ENCODE measurements at regions not wholly inside any gene's neighbourhood (a gene's known extent, or its start where the extent isn't known, plus 50 kb on each side); places are given as distances from the start of the nearest gene placed in this dataset.
"Not testable (repeated sequence)": the region's sequence is repeated elsewhere in the genome, so short reads cannot be mapped to it uniquely, and the experiment has no call there.

DNA sequence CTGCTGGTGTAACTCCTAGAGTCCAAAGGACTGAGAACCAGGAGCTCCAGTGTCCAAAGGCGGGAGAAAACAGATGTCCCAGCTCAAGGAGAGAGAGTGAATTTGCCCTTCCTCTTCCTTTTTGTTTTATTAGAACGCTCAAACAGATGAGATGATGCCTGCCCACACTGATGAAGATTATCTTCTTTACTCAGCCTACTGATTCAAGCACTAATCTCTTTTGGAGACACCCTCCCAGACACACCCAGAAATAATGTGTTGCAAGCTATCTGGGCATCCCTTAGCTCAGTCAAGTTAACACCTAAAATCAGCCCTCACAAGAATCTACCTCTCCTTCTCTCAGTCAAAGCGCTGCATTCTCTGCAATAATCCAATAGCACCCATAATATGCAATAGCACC is 78.2 kb upstream of the BCL2L14 start:
- DNase-seq, result no peak
- TF ChIP-seq POLR2A (IDR thresholded peaks at IDR 0.05; ENCODE audit: low read length), result no peak
- TF ChIP-seq GATA1 (IDR thresholded peaks at IDR 0.05; ENCODE audit: low read depth, low read length), result no peak

DNA sequence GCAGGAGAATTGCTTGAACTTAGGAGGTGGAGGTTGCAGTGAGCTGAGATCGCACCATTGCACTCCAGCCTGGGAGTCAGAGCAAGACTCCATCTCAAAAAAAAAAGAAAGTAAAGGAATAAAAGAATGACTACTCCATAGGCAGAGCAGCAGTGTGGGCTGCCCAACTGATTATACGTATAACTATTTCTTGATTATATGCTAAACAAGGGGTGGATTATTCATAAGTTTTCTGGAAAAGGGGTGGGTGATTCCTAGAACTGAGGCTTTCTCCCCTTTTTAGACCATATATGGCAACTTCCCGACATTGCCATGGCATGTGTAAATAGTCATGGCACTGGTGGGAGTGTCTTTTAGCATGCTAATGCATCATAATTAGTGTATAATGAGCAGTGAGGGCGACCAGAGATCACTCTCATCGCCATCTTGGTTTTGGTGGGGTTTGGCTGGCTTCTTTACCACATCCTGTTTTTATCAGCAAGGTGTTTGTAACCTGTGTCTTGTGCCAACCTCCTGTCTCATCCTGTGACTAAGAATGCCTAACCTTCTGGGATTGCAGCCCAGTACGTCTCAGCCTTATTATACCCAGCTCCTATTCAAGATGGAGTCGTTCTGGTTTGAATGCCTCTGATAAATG is 72.3 kb upstream of the BCL2L14 start:
- not testable (repeated sequence) for DNase-seq

GRCh38 chr12:11998944-11999315 is 71.8 kb upstream of the BCL2L14 start:
- DNase-seq, result no peak
- TF ChIP-seq GATA1 (IDR thresholded peaks at IDR 0.05; ENCODE audit: low read depth, low read length) (no peak), POLR2A (IDR thresholded peaks at IDR 0.05; ENCODE audit: low read length) (no peak)

DNA sequence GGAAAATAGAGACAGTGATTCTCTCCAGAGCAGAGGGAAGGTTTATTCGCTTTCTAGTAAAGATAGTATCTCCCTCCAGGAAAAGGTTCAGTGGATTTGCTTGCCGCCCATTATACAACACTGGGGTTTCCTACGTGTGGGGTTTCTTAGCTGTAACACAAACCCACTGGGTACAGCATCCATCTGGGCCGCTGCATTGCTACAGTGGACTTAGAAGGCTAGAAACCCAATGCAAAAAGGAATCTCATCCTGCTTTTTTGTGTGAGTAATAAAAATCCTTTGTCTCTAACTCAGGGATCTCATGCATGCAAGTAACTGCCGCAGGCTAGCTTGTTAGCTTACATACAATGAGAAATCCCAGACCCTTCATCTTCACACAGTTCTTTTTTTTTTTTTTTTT is 67.1 kb upstream of the BCL2L14 start:
- TF ChIP-seq POLR2A (IDR thresholded peaks at IDR 0.05; ENCODE audit: low read length) (no peak), GATA1 (IDR thresholded peaks at IDR 0.05; ENCODE audit: low read depth, low read length) (no peak)
- no peak for DNase-seq

DNA sequence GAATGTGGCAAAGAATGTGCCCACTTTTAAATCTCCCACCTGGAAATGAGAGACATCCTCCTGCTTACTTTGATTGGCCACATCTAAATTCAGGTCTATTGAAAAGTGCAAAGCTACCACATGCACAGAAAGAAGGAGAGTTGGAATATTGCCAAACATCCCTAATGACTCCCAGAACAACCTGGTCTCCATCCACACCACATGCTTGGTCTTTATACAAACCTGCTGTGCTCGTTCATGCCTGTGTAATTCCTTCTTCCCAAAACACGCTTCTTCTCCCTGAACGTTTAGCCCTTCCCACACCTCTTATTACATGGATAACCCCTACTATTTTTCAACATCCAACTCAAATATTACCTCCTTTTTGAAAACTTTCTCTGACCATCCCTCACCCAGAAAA is 66.2 kb upstream of the BCL2L14 start:
- DNase-seq, result no peak
- TF ChIP-seq GATA1 (IDR thresholded peaks at IDR 0.05; ENCODE audit: low read depth, low read length), result no peak
- TF ChIP-seq POLR2A (IDR thresholded peaks at IDR 0.05; ENCODE audit: low read length), result no peak

- TF ChIP-seq POLR2A (IDR thresholded peaks at IDR 0.05; ENCODE audit: low read length) (no peak), GATA1 (IDR thresholded peaks at IDR 0.05; ENCODE audit: low read depth, low read length) (no peak)
- no peak for DNase-seq
Measured at GRCh38 chr12:12007001-12007712, 63.6 kb upstream of the BCL2L14 start.

DNA sequence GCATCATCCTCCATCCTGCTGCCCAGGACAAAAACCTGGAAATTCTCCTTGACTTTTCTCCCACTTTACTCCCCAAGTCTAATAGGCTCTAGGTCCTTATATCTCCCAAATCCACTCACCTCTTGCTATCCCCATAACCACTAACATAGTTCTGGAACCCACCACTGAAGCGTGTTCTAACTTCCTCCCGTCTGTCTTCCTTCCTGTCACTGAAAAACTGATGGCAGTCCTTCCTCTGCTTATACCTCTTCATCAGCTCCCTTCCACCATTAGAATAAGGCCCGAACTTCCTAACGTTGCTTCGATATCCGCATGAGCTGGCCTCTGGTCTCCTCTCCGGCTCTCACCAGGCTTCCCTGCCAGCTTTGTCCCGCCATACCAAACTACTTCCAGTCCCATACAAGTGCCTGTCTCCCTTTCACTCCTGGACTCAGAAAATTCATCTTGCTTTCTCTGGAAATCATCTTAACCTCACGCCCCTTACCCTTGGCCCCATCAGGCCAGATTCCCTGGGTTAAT is 63.0 kb upstream of the BCL2L14 start:
- TF ChIP-seq GATA1 (IDR thresholded peaks at IDR 0.05; ENCODE audit: low read depth, low read length) (no peak), POLR2A (IDR thresholded peaks at IDR 0.05; ENCODE audit: low read length) (no peak)

DNA sequence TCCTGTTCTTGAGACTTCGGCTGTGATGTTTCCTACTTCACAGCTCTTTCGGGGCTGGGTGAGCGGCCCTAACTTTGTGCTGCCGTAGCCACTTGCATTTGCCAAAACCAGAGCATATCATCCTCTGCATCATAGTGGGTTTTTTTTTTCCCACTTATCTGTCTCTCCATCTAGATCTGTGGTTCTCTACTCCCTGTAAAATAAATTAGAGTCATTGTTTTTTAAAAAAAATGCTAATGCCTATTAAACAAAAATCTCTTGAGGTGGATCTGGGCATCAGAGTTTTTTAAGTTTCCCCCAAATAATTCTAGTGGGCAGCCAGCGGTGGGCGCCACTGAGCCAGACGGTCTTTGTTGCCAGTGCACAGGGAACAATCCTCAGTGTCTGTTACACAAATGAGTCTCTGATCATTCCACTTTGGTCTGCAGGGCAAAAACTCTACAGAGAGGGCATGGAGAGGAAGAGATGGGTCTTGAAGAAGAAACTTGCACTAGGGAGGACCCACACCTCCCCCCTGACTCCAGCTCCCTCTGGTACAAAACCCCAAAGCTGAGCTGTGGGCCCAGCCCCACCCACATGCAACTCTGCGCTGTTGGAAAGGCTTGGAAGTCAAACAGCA is 62.4 kb upstream of the BCL2L14 start:
- DNase-seq, result peak; percentile 6 to 26
- no peak for TF ChIP-seq GATA1 (IDR thresholded peaks at IDR 0.05; ENCODE audit: low read depth, low read length)
- no peak for TF ChIP-seq POLR2A (IDR thresholded peaks at IDR 0.05; ENCODE audit: low read length)

More for the DNA sequence above, 63.0 kb upstream of the BCL2L14 start:
- no peak for DNase-seq

DNA sequence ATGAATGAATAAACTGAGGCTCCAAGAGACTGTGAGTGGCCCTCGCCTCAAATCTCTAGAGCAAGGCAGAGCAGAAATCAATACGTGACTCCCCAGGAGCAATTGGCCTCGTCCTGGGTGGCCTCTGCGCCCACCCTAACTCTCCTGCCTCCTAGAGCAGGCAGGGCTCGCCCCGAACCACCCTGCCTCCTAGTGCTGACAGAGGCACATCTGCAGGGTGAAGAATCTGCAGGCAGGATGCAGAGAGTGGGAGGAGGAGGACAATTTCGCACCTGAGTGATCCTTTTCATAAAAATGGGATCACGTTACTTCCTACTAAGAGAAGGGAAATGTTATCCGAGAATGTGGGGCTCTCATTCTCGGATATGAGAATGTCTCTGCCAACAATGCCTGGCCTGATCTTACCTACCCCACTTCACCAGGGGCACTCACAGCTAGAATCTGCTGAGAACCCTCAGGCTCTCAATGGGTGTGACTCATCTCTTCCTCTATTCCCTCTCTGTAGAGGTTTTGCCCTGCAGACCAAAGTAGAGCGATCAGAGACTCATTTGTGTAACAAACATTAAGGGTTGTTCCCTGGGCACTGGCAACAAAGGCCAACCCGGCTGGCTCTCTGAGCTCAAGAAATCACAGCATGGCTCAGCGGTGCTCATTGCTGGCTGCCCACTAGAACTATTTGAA is 61.7 kb upstream of the BCL2L14 start:
- TF ChIP-seq GATA1 (IDR thresholded peaks at IDR 0.05; ENCODE audit: low read depth, low read length) (no peak), POLR2A (IDR thresholded peaks at IDR 0.05; ENCODE audit: low read length) (no peak)
- no peak for DNase-seq

- DNase-seq, result not testable (repeated sequence)
Measured at GRCh38 chr12:12009749-12010276, 60.9 kb upstream of the BCL2L14 start.

DNA sequence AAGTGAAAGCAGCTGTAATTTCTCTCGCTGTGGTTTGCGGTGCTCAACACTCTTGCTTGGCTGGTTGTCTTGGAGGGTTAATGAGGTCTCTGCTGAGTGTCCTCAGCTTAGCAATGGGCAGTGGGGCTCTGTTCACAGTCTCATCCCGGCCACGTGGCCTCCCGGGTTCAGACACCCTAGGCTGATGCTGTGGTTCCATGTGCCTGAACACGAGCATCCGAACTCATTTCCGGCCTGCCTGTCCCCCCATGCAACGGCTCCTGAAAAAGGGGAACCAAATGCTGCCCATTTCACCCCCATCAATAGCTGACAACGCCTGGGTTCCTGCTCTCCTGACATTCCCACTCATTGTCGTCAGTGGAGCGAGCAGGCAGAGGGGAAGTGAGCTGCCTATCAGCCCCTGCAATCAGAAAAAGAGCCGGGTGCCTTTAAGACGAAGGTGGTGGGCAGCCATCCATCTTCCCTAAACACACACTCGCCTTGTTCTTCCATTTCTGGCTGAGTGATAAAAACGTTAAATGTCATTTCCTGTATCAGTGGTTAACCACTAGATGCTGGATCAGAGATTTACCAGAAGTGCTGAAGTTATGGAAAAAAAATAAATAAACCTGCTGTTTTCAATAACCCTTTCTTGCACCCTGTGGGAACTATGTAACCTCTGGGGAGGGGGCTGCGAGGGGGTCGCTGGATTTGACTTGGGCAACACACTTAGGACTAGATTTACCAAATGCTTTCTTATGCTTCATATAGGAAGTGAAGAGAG is 60.3 kb upstream of the BCL2L14 start:
- no peak for TF ChIP-seq GATA1 (IDR thresholded peaks at IDR 0.05; ENCODE audit: low read depth, low read length)
- no peak for TF ChIP-seq POLR2A (IDR thresholded peaks at IDR 0.05; ENCODE audit: low read length)
- no peak for DNase-seq

DNA sequence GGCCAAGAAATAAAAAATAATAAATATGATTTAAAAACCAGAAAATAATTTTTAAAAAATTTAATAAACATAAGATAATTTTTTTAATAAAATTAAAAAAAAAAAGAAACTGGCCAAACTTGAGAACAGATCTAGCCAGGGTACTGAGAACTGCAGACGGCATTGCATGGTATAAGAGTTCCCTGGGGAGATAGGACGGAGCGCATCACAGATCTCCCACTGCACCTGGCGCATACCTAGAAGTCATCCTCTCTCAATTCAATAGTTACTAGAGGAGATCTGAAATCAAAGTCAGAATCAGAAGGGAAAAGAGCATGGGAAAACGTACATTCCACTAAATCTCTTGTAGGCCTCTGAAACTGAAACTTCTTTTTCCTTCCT is 58.9 kb upstream of the BCL2L14 start:
- TF ChIP-seq GATA1 (IDR thresholded peaks at IDR 0.05; ENCODE audit: low read depth, low read length), result no peak
- TF ChIP-seq POLR2A (IDR thresholded peaks at IDR 0.05; ENCODE audit: low read length), result no peak
- no peak for DNase-seq

GRCh38 chr12:12015073-12015685 is 55.6 kb upstream of the BCL2L14 start:
- no peak for TF ChIP-seq GATA1 (IDR thresholded peaks at IDR 0.05; ENCODE audit: low read depth, low read length)
- no peak for TF ChIP-seq POLR2A (IDR thresholded peaks at IDR 0.05; ENCODE audit: low read length)
- DNase-seq, result no peak

Measured in erythroblast (primary cell).